Hypothalamus (tissue), 51 donors: ENCODE measurements at regions not wholly inside any gene's neighbourhood (a gene's known extent, or its start where the extent isn't known, plus 50 kb on each side); places are given as distances from the start of the nearest gene placed in this dataset.
"Not testable (repeated sequence)": the region's sequence is repeated elsewhere in the genome, so short reads cannot be mapped to it uniquely, and the experiment has no call there.

Source experiments
- DNase-seq, 51 donors: peaks; one replicate each; lab custom pipeline; 2025; lab: John Stamatoyannopoulos, UW

DNA sequence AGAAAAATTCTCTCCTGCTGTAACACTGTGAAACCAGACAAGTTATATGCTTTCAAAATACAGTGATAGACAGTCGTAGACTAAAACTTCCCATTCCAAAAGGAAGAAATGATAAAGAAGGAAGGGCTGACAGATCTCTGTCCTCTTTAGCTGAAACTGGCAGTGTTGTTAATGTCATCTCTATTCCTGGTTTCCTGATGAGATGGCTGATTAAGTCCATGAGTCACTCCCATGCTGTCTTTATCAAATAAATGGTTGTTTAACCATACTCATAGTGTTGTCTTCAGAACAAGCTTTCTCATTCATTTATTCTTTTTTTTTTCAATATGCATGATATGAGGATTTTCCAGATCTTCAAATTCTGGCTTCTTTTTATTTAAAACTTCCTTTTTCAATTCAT, 952.2 kb upstream of the WWC1 start:
- no peak for DNase-seq

DNA sequence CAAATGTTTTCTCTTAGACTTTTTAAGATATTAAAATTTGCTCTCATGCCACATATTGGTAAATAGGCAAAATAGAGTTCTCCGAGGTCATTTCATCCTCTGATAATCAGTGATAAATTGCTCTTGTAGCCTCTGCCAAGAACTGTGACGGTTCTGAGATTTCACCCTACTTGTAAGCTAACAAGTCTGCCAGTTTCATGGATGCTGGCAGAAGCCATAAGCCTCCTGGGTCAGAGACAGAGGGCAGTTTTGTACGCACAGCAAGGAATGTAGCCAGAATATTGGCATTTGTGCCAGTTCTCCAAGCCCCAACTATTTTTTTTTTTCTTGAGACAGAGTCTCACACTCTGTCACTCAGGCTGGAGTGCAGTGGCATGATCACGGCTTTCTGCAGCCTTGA, 945.0 kb upstream of the WWC1 start:
- no peak for DNase-seq

DNA sequence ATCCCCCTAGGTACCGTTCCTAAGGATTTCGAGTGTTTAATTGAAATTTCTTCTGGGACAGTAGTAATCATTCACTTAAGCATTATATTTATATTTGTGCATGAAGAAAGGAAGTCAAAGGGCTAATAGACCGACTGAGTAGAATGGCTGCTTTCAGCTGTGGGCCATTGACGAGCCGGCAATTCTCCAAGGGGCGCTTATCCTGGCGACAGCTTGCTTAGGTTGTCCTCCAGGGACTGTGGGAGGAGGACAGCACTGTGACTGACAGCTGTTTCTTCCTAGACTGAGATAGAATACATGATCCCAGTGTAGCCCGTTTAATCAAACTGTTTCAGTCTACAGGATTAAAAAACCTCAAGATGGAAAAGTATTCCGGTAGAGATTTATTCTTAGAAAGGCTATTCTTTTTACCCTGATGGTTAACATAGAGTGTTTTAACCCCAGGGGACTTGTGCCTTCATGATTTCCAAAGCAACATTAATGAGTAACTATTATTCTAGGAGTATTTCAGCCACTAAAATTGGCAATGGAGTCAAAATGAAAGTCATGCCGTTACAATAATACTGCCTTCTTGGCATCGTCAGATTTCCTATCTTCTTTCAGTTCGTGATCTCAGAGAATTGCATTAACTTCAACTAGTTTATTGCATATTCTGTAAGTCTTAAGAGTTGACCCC, 943.1 kb upstream of the WWC1 start:
- no peak for DNase-seq

DNA sequence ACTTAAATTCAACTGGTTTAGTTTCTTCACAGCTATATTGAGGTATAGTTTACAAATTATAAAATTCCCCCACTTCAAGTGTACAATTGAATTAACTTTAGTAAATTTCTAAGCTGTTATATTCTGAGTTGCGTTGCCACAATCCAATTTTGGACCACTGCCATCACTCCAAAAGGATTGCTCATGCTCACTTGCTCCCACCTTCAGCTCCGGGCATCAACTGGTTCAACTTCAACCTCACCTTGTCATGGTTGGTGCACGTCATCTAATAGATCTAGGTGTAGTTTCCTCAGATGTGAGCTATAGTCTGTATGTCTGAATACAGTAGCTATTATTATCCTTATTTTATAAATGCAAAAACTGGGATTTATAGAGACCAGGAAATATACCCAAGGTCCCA, 942.5 kb upstream of the WWC1 start:
- no peak for DNase-seq

DNA sequence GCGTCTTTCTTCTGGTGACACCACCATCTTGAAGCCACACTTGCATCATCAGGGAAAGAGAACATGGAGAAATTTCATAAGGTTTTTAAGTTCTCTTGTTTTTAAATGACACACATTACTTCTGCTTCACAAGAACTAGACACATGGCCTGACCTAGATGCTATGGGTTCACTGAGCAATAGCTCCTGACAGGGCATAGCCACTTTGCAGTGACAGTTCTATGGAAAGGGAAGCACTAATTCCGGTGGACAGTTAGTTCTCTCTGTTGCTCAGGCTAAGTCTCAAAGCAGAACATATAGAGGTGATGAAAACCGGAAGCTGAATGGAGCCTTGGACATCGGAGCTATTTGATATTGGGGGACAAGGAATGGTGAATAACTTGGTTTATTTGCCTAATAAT, 940.1 kb upstream of the WWC1 start:
- no peak for DNase-seq

DNA sequence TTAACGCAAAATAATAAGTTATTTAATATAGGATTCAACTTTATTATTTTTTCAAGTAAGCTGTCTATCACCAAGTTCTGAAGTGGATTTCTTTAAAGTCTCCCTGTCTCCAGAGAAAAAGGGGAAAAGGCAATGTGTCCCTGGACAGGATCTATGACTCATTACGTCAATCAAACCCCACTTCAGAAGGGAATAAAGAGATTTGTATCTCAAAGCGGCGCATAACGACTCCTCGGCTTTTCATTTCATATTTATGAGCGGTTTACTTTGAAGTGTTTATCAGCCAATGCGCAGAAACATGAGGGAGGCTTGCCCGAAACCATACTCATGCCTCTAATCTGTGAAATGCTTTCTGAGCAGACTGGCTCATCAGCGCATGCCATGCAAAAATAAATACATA, 938.6 kb upstream of the WWC1 start:
- no peak for DNase-seq

DNA sequence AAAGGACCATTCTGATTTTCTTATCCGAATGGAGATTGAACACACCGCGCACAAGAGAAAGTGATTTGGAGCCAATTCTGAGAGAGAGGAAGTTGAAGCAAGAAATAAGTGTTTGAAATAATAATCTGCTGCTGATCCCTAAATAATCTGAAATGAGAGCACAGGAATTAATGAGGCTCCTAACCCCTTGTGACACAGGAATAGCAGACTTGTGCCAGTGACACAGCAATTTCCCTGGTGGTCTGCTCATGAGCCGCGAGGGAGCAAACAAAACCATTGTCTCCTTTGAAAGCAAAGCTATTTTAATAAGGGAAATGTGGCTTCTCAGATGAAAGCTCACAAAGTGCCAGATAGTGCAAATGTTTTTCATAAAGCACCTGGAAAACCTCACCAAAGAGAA, 936.1 kb upstream of the WWC1 start:
- DNase-seq, result no peak

DNA sequence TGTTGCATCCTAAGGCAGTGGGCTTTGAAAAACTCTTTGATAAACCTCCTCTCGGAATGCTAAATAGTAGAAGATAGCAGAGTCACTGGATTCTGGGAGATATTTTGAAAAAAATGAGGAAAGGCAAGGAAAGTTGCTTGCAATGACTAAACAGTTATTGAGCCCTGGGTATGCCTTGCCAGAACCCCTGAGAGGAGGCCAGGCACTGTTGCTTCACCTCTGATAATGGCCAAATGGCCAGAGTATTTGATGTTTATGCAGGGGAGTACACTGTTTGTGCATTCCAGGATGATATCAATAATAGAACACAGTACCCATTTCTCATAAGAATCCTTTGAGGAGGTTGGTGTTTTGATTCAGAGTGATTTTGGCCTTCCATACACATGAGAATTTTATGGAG, 935.1 kb upstream of the WWC1 start:
- DNase-seq, result no peak

DNA sequence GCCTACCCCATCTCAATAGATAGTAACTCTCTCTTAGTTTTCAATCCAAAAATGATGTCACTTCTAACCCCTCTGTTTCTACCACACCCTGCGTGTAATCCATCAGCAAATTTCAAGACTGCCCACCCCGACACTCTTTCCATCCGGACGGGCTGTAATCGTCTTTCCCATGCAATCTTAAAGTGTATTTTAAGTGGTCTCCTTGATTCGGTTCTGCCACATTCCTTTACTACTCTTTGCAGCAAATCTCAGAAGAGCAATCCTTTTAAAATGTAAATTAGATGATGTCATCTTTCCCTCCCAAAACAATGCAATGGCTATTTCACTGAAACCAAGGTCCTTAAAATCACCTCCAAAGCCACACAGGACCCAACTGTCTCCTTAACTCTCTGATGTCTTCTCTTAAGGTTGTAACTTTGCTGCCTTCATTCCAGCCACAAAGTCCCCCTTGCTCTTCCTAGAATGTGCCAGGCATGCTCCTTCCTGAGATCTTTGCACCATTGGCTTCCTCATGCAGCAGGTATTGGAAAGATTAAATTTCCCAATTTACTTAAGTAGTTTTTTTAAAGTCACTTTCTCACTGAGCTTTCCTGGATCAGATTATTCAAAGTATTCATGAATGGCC, 932.5 kb upstream of the WWC1 start:
- DNase-seq, result no peak

DNA sequence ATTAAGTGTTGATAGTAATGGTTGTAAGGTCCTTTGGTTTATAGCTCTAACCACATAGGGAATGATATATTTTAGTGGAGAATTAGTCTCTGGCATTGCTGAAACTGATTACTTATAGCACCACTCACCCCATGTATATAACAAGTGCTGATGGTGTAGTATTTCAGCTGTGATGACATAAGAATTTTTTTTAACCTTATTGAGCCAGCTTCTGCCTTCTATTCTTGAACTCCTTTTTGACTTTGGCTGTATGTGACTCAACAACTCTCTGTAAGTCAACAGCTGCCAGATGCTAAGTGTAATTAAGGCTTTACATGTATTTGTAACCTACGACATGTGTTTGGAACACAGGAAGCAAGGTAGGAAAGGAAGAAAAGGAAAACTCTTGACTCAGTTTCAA, 929.6 kb upstream of the WWC1 start:
- DNase-seq, result no peak

DNA sequence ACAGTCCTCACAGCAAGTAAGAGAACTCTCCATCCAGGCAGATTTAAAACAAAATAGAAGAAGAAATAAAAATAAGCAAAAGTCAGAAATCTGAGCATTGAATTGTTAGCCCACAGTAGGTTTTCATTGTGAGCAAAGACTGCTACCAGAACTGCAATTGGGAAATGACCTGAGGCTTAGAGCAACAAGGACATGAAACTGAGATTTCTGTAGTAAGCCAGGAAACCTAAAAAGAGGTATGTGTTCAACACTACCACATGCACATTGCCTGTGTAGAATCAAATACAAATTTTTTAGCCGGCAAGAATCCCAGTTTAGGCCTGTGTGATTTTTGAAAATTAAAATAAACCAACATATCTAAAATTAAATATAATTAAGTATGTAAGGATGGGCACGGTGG, 928.4 kb upstream of the WWC1 start:
- DNase-seq, result no peak

DNA sequence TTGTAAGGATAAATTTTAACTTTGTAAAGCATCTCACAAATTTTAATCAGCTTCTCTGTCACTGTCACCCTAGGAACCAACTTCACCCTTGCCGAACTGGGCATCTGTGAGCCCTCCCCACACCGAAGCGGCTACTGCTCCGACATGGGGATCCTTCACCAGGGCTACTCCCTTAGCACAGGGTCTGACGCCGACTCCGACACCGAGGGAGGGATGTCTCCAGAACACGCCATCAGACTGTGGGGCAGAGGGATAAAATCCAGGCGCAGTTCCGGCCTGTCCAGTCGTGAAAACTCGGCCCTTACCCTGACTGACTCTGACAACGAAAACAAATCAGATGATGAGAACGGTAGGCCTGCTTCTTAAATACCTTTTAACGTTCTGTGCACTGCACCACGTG, 916.3 kb upstream of the WWC1 start:
- no peak for DNase-seq

DNA sequence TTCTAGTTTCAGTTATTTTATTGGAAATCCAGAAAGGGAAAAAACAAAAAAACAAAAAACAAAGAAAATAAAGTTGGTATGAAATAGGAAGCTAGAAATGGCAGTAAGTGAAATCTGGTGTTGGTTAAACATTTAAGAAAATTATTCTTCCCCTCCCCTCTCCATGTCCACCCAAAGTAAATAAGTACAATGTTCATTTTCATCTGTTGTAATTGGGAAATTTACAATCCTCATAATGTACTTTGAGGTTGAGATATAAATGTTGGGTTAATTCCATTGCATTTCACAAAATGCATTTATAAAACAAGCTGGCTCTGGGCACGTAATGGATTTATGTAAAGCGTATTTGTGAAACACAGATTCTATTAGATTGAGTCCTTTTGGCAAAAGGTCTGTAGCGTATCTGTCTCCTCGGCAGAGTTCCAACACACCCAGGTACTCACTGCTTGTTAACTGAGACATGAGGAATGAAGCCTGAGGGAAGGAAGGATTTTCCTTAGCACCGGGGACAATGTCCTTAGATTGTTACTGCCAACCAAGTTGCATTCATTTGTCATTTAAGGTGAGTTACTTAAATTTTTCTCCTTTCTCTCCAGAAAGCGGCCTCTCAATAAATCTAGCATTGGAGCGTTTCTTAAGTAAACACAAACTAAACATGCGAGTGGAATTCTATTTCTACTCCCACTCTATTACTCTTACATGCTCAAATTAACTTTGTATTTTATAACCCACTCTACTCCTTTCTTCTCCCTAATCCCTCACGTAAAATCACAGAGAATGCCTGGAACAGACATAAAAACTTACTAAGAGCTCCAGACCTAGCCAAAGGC, 912.3 kb upstream of the WWC1 start:
- DNase-seq, result no peak

DNA sequence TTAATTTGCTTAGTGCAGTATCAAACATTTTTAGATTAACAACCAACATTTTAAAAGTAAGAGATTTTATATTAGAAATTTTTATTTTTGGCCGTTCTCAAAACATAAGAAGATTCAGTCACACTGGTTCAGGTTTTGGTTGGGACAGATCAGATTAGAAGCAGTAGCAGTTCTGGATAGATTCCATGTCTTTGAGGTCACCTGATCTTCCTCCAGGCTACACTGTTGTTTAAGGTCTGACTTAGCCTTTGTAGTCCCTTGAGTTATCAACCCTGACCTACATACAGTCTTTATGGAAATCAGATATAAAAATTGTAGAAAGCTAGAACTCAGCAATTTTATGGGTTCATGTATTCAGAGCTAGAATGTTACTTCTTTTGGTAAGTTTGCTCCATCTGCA, 910.0 kb upstream of the WWC1 start:
- DNase-seq, result no peak

DNA sequence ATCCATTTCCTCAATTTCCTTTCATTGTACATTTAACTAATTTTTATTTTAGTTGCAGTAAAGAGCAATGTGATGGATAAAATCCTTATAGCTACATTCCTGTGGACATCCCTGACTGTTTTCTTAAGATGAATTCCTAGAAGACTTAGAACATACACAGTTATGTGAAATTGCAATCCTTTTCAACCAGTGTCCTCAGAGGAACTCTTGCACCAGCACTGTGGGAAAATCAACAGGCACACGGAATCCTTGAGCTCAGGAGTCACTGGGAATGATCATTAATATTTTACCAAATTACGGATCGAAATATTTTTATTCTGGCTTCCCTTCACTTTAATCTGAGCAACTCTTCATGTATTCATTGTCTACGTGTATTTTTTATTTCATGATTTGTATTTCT, 901.9 kb upstream of the WWC1 start:
- DNase-seq, result no peak

DNA sequence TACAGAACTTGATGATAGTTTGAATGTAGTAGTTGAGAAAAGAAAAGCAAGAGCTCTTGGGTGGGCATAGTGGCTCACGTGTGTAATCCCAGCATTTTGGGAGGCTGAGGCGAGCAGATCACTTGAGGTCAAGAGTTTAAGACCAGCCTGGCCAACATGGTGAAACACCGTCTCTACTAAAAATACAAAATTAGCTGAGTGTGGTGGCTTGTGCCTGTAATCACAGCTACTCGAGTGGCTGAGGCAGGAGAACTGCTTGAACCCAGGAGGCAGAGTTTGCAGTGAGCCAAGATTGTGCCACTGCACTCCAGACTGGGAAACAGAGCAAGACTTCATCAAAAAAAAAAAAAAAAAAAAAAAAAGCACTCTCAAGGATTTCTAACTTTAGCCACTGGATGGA, 900.2 kb upstream of the WWC1 start:
- DNase-seq, result not testable (repeated sequence)

DNA sequence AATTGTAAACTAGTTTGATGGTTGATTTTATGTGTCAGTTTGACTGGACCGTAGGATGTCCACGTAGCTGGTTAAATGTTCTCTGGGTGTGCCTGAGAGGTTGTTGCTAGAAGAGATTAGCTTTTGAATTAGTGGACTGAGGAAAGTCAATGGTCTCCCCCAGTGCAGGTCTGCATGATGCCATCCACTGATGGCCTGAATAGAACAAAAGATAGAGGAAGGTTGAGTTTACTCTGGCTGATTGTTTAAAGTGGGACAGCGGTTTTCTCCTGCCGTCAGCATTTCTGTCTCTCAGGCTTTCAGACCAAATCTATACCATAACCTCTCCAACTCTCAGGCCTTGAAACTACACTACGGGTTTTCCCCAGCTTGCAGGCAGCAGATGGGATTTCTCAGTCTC, 899.2 kb upstream of the WWC1 start:
- no peak for DNase-seq

DNA sequence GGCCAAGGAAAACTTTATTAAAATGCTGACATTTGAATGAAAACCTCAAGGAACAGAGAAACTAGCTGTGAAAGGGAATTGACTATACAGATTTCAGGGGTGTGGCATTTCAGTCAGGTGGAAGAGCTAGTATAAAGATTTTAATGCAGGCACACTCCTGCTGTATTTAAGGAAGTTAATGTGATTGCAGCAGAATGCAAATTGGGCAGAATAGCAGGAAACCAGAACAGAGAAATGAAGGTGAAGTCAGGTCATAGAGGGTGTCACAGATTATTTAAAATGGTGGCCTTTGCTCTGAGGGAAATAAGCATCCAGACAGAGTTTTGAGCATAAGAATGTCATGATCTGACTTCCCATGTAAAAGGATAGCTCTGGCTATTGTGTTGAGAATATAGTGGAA, 898.1 kb upstream of the WWC1 start:
- DNase-seq, result no peak

DNA sequence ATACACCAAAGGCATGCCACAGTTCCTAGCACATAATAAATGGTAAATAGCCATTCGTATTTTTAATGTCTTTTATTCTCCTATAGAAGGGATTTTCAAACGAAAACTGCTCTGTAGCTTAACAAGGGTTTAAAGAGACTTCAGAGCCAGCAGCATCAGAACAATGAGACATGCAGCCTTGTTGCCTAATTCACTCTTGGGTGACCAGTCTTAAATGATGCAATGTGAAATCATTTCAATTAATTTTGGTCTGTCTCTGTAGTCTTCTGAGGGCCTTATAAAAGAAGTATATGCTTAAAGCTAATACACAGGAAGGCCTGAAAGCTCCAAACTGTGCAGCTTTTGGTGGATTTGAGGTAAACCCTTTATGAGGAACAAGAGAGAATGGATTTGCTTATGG, 888.8 kb upstream of the WWC1 start:
- no peak for DNase-seq

DNA sequence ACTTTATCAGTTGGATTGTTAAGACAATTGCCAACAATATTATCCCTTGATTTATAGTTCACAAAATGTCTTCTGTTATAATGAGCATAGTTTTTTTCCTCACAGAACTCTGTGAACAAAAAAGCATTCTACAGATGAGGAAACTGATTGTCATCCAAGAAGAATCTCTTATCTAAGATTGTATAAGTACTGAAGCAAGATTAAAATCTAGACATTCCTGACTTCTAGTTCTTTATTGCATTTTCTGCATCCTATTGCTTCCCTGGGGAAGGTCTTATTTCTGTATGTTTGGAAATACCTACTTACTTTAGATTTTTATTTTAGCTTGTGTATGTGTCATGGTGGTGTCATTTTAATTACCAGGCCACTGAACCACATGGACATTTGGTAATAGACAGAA, 884.9 kb upstream of the WWC1 start:
- no peak for DNase-seq

DNA sequence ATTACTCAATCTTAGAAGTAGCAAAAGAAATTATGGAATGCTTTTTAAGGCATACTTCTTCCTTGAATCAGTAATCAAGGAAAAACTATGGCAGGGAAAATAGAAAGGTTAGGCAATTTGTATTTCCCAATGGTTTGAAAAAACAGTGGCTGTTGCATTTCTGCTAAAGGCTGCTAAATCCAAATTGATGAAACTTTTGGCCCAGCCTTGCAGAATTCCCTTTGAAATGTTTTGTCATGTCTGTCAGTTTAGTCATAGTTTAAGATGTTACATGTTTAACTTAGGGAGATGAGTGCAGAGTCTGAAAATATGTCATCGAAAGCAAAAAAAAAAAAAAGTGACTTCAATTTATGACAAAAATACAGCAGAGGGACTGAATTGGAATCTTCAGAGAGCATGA, 878.9 kb upstream of the WWC1 start:
- DNase-seq, result no peak

DNA sequence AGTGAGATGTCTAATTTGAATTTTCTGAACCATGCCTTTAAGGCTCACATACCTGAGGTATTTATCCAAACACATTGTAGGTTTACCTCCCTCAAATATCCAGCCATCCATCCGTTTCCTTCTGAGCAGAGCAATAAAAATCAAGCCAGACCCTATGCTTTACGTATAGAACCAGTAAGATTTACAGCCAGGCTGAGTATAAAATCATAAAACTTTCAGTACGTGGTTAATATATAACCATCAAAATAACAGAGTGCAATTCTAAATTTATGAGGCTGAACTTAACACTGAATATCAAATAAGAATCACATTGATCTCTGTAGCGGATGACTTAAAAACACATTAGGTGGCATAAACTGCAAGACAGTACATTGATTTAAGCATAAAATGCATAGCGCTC, 877.9 kb upstream of the WWC1 start:
- no peak for DNase-seq
